ENCODE measurements at regions not wholly inside any gene's neighbourhood (a gene's known extent, or its start where the extent isn't known, plus 50 kb on each side); places are given as distances from the start of the nearest gene placed in this dataset.
A peak's percentile ranks its signal among the peaks of the same experiment; 100 is the strongest.

DNA sequence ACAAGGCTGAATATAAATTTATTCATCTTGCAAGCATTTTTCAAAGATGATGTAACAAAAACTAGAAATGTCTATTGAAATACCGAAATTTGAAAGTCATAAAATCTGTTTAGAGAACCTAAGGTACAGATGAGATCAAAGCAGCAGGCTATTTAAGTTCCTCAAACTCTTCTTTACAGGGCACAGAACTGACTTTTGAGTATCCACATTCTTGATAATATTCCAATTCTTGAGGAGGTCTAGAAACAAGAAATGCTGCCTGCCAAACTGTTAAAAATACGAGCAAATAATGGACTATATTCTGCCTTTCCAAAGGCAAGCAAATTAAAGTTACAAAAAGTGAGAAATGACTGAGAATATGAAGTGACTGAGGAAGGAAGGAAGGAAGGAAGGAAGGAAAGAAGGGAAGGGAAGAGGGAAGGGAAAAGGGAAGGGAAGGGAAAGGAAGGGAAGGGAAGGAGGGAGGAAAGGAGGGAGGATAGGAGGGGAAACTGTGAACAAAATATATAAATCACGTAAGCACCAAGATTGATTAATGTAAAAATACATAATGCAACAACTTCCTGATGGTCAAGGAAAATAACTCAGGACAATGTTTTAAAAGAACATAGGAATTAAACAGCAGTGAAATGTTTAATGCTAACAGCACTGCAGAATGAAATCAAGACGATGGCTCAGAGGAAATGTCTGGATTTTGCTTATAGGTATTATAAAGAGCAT is 248.9 kb upstream of the HNRNPA3 start:
- no peak for DNase-seq
- 66 to 70% methylated on average over 4 of the region's 4 CpGs for WGBS, 2 donors

DNA sequence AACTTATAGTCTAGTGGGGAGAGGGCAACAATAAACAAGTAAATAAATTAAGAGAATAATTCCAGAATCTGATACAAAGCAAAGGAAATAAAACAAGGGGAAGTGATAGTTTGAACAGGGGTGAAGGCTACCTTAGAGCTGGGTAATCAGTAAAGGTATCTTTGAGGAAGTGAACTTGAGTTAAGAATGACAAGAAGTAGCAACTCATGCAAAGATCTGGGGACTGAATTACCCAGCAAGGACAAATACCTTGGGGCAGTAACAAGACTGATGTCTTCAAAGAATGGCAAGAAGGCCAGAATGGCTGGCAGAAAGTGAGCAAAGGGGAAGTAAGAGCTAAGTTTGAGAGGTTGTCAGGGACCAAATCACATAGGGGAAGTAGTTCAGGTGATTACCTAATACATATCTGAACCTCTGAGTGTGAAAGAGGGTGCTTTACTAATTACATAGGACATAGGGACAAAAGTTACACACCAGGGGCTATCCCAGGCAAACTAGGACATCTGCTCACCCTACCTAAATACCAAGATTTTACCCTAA is 244.6 kb upstream of the HNRNPA3 start:
- H3K9me3 ChIP-seq = no peaks in the 10 kb centered on the region
- TF ChIP-seq, protein P1, sequence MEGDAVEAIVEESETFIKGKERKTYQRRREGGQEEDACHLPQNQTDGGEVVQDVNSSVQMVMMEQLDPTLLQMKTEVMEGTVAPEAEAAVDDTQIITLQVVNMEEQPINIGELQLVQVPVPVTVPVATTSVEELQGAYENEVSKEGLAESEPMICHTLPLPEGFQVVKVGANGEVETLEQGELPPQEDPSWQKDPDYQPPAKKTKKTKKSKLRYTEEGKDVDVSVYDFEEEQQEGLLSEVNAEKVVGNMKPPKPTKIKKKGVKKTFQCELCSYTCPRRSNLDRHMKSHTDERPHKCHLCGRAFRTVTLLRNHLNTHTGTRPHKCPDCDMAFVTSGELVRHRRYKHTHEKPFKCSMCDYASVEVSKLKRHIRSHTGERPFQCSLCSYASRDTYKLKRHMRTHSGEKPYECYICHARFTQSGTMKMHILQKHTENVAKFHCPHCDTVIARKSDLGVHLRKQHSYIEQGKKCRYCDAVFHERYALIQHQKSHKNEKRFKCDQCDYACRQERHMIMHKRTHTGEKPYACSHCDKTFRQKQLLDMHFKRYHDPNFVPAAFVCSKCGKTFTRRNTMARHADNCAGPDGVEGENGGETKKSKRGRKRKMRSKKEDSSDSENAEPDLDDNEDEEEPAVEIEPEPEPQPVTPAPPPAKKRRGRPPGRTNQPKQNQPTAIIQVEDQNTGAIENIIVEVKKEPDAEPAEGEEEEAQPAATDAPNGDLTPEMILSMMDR (IDR thresholded peaks at IDR 0.05) = no peak
- TF ChIP-seq POLR2A (IDR thresholded peaks at IDR 0.05) = no peak
- no peak overlapping the region for H3K27ac ChIP-seq
- intact Hi-C loops (cut with DNase I; ENCODE audit: low total_unique reads) = no loop called here
- no peaks in the 10 kb centered on the region for H3K27me3 ChIP-seq
- H3K4me1 ChIP-seq = no peaks in the 10 kb centered on the region
- no peak for DNase-seq
- no peak overlapping the region for H3K4me3 ChIP-seq
- H3K36me3 ChIP-seq (ENCODE audit: low read depth, missing control alignments) = no peaks in the 10 kb centered on the region

More for the DNA sequence above, 248.9 kb upstream of the HNRNPA3 start:
- Histone ChIP-seq H3K4me3 (no peak overlapping the region), H3K27me3 (no peaks in the 10 kb centered on the region), H3K27ac (no peak overlapping the region), H3K4me1 (no peaks in the 10 kb centered on the region), H3K36me3 (ENCODE audit: low read depth, missing control alignments) (no peaks in the 10 kb centered on the region), H3K9me3 (no peaks in the 10 kb centered on the region)
- intact Hi-C loops (cut with DNase I; ENCODE audit: low total_unique reads) = no loop called here
- TF ChIP-seq, protein P1 (IDR thresholded peaks at IDR 0.05) = no peak
- no peak for TF ChIP-seq POLR2A (IDR thresholded peaks at IDR 0.05)

DNA sequence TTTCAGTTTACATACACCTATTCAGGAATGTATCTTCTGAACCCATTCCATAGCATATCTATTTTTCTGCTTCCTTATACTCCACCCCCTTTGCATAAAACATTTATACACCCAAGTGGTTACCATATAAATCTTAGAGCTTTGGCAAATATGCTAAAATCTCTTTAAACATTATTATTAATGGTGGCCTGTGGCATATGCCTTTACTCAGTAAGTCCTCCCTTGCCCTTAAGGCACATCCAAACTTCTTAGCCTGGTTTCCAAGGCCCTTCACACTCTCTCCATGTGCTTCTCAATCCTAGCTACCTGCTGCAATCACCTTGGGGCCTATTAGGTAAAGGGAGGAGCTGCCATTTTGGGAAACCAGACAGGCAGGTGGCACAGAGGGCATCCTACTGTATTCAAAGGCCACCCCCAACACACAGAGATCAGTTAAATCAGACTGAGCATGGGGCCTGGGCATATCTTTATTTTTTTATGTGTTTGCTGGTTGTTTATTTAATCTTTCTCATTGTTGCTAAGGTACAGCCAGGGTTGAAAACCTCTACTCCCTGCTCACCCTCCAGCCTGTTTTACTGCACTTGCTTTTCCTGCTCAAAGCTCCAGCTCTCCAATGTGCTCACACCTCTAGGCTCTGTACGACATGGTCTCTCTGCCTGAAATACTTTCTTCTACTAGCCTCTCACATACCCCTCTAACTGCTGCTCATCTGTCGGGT is 242.8 kb upstream of the HNRNPA3 start:
- intact Hi-C loops (cut with DNase I; ENCODE audit: low total_unique reads) = no loop called here
- Histone ChIP-seq H3K27me3 (no peaks in the 10 kb centered on the region), H3K27ac (no peak overlapping the region), H3K4me1 (no peaks in the 10 kb centered on the region), H3K9me3 (no peaks in the 10 kb centered on the region), H3K4me3 (no peak overlapping the region), H3K36me3 (ENCODE audit: low read depth, missing control alignments) (no peaks in the 10 kb centered on the region)
- WGBS, 2 donors = 68 to 86% methylated on average over 2 of the region's 2 CpGs
- TF ChIP-seq, protein P1 (IDR thresholded peaks at IDR 0.05) = no peak
- DNase-seq = no peak

DNA sequence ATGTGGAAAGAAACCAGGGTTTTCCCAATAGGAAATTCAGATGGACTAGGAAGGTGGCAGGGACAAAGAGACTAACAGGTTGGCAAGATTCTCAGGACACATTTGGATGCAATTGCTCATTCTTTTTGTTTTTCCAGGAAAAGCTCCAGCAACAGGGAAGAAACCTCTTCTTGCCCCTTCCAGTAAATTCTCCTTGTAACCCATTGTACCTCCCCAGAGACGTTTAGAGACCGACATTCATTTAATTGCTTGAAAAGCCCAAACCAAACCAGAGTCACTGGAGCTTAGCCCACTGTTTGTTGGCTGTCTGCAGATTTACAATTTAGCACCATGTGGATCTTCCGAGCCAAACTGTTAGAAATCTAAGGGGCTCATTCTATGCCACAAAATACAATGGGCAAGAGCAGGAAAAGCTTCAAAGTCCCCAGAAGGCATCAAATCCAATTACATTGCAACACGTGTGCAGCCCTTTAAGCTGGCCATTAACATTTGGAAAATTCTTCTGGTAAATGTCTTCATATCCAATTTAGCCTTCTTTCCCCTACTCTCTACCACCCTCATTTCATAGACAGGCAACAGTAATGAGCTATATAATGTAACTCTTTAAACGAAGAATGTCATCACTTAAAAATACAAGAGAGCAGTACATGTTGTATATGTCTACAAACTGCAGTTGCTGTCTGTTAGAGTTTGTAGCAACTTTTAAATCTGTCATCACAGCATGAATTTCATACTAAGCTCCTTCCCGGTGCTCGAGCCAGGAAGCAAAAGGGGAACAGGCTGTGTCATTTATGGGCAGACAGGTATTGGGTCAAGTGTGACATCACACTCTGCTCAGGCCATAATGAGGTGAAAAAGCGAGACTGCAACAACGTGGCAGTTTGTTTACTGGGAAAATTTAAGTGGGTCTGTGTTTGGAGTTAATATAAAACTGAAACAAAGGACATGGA is 235.6 kb upstream of the HNRNPA3 start:
- H3K27ac ChIP-seq = no peak overlapping the region
- no peak for DNase-seq
- WGBS, 2 donors = 44 to 48% methylated on average over 9 of the region's 9 CpGs
- no peak overlapping the region for H3K4me3 ChIP-seq
- intact Hi-C loops (cut with DNase I; ENCODE audit: low total_unique reads) = no loop called here
- no peaks in the 10 kb centered on the region for H3K27me3 ChIP-seq
- no peak for TF ChIP-seq POLR2A (IDR thresholded peaks at IDR 0.05)
- no peaks in the 10 kb centered on the region for H3K36me3 ChIP-seq (ENCODE audit: low read depth, missing control alignments)
- no peaks in the 10 kb centered on the region for H3K4me1 ChIP-seq
- H3K9me3 ChIP-seq = no peaks in the 10 kb centered on the region

DNA sequence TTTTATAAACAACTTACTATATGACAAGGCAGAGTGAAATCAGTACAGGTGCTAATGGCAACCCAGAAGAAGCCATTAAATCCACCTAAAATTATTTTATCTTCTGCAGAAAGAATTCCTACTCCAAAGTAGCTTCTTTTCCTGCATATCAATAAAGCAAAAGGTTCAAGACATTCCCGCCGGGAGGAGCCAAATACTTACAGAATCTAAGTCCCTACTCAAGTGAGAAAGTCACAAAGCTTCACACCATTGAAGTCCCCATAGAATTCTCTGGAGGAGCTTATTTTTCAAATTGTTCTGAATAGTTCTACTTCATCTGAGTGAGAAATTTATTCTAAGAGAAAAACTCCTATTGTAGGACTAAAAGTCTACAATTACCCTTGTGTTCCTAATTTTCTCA is 233.7 kb upstream of the HNRNPA3 start:
- Histone ChIP-seq H3K27ac (no peak overlapping the region), H3K4me3 (no peak overlapping the region), H3K36me3 (ENCODE audit: low read depth, missing control alignments) (no peaks in the 10 kb centered on the region), H3K9me3 (no peaks in the 10 kb centered on the region), H3K4me1 (no peaks in the 10 kb centered on the region), H3K27me3 (no peaks in the 10 kb centered on the region)
- whole genome bisulfite sequencing, 2 donors = 82 to 85% methylated on average over 2 of the region's 2 CpGs
- TF ChIP-seq, protein P1 (IDR thresholded peaks at IDR 0.05) = no peak
- TF ChIP-seq POLR2A (IDR thresholded peaks at IDR 0.05) = no peak
- peak; percentile 23 for DNase-seq
- intact Hi-C loops (cut with DNase I; ENCODE audit: low total_unique reads) = no loop called here
